ENCODE measurements at regions not wholly inside any gene's neighbourhood (a gene's known extent, or its start where the extent isn't known, plus 50 kb on each side); places are given as distances from the start of the nearest gene placed in this dataset.
"Not testable (repeated sequence)": the region's sequence is repeated elsewhere in the genome, so short reads cannot be mapped to it uniquely, and the experiment has no call there.

DNA sequence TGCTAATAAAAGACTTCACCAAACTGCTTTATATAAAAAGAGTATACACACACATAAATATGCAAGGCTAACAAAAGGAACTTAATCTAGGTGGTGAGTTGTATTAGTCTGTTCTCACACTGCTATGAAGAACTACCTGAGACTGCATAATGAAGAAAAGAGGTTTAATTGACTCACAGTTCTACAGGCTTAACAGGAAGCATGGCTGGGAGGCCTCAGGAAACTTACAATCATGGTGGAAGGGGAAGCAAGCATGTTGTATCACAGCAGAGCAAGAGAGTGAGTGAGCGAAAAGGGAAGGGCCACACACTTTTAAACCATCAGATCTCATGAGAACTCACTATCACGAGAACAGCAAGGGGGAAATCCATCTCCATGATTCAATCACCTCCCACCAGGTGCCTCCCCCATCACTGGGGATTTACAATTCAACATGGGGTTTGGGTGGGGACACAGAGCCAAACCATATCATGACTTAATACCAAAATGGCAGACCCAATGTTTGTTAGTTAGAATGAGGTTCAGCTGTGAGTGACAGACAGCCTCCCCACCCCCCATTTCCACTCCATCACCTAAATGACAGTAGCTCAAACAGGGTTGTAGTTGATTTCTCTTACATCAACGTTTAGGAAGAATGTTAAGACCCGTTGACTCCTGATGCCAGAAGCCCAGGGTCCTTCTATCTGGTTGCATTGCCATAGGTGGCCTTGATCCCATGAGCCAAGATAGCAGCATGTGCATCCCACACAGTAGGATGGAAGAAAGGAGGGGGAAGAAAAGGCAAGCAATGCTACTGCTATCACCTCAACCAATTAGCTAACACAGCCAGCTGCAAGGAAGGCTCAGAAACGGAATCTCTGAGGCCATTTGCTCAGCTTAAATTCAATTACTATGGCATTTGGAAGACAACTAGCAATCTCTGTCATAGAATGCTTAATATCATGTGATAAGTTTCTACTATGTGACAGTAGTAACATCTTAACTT, 77.0 kb downstream of the CCDC71L start:
- FAIRE-seq = no peak

DNA sequence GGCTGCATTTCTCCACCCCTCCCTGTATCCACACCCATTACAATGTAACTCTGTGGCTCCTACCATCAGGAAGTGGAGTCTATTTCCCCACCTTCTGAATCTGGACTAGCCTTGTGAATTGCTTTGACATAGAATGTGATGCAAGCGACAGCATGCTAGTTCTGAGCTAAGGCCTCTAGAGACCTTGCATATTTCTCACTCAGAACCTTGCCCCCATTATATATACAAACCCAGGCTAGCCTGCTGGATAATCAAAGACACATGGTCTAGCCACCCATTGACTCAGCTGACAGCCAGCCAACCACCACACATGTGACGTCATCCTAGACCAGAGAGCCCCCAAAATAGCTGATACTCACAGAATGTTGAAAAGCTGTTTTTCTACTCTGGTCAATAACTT, 77.9 kb downstream of the CCDC71L start:
- FAIRE-seq = no peak

DNA sequence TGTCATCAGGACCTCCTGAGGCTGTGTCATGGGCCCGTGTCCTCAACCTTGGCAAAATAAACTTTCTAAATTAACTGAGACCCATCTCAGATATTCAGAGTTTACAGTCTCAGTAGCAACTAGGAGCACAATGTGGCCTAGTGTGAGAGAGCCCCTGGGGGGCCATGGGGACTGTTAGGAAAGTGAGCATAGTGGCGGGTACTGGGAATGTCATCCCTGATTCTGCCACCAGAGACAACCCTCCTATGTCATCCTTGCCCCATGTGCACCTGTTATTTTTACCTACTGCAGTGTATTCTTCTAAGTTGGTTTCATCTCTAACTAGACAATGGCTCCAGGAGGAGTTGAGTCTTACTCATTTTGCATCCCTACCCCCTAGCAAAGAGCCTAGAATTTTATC, 78.6 kb downstream of the CCDC71L start:
- FAIRE-seq = no peak

DNA sequence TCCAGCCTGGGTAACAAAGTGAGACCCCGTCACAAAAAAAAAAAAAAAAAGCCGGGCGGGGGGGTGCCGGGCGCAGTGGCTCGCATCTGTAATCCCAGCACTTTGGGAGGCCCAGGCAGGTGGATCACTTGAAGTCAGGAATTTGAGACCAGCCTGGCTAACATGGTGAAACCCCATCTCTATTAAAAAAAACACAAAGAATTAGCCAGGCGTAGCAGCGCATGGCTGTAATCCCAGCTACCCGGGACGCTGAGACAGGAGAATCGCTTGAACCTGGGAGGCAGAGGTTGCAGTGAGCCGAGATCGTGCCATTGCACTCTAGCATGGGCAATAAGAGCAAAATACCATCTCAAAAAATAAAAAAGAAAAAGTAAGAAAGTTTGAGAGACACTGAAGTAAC, 81.9 kb downstream of the CCDC71L start:
- not testable (repeated sequence) for FAIRE-seq

DNA sequence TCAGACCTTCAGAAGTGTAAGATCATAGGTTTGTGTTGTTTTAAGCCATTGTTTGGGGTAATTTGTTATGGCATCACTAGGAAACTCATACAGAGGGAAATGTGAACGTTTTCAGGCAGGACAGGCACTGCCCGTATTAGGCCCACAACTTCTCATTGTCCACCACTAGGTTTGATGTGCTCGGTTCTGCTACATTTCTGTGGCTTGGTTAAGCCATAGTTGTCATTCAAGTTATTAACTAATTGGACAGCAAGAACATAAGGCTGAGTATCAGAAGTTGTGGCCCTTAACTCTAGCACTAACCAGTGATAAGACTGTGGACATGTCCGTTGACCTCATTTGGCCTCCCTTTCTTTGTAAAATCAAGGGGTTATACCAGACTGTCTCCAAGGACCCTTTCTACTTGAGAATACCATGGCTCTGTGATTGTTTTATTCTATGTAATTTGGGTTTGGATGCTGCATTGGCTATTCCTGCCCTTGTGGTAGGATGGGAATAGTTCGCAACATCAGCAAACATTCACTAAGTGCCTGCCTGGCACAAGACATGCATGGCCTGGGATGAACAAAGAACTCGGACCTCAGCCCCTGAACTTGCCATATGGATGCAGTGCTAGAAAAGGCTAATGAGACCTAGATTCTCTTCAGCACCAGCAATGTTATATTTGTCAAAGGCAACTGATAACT, 85.7 kb downstream of the CCDC71L start:
- FAIRE-seq = no peak

DNA sequence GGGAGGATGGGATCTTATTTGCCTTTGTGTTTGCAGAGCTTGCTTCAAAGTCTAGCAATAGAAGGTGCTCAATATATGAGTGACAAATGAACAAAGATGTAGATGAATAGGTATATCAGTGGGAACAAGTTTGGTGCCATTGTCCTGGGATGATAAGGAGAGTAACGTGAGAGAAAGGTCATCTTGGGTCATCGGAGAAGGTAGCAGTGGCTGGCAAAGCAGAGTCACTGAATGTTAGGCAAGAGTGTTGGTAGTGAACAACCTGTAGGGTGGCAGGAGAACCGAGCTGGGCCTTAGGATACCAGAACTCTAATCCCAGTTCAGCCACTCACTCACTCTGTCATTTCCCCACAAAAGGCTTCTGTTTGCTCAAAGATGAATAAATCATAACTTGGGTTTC, 87.2 kb downstream of the CCDC71L start:
- no peak for FAIRE-seq

DNA sequence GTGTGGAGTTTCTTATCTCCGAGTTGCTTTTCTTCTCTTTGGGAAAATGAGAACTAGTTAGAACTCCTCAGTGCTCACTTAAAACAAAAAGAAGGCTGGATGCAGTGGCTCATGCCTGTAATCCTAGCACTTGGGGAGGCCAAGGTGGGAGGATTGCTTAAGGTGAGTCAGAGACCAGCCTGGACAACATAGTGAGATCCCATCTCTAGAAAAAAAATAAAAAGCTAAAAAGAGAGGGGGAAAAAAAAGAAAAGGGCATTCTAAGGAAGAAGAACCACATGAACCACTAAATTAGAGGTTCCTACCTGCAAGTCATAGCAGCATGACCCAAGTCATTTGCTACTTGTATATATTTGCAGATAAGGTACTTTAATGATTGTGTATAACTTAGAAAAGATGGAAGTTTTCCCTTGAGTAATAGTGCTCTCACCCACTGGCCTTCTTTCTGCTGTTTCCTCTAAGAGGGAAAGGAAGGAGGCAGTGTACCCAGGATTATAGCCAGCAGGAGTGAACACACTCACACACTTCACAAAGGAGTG, 87.8 kb downstream of the CCDC71L start:
- no peak for FAIRE-seq

DNA sequence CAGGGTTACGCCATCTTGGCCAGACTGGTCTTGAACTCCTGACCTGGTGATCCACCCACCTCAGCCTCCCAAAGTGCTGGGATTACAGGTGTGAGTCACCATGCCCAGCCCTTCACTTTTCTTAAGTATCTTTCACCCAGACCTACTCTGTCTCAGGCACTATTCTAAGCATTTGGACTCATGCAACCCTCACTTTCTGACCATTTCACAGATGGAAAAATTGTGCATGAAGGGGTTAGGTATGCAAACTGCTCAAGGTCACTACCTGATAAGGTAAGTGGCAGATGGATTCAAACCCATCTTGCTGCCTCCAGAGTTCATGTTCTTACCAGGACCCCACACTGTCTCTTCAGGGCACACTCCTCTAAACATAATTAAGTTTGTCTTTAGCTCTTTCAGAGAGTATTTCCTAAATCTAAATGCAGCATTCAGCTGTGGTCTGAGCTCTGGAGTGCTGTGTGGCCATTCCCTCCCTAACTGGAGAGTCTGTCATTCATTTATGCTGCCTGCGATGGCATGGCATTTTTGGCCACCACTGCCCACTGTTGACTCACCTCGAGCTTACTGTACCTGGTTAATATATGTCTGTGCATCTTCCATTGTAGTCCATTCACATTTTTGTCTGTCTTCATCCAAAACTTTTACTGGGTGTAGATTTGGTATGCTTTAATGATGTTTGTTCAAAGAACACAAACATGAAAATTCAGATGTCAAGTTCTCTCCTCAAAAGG, 88.4 kb downstream of the CCDC71L start:
- FAIRE-seq = no peak

DNA sequence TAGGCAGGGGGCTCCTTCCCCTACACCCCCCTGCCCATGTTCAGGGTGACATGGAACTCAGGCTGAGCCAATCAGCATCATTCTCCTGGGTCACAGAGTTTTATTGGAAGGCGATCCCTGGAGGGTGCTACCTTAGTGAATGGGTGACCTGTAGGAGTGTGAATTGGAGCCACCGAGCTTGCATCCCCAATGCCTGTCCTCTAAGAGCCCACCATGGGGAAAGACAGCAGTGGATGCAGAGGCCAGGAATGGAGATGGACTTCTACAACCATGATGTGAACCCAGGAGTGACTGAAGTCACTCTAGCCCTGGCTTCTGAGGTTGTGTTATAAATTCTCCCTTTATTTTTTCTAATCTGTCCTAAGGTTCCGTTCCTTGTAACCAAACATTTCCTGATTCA, 89.4 kb downstream of the CCDC71L start:
- no peak for FAIRE-seq

DNA sequence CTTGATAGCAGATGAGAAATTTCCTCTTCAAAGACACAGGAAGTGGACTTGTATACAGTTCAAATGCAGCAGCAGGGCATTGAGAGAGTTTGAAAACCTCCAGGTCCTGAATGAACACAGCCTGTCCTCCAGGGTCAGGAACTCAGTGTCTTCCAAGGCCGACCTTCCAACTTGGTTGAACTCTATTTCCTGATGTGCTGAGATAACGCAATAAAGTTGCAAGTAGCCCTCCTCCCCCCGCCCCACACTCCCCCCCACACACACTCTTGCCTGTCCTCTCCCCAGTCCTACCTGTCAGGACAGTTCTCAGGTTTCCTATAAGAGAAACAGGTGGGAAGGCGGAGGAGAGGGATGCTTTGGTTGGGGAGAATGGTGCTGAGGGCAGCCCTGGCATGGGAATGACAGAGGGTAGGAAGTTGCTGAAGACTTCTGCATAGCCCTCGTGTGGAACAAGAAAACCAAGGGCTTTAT, 90.0 kb downstream of the CCDC71L start:
- FAIRE-seq = no peak

DNA sequence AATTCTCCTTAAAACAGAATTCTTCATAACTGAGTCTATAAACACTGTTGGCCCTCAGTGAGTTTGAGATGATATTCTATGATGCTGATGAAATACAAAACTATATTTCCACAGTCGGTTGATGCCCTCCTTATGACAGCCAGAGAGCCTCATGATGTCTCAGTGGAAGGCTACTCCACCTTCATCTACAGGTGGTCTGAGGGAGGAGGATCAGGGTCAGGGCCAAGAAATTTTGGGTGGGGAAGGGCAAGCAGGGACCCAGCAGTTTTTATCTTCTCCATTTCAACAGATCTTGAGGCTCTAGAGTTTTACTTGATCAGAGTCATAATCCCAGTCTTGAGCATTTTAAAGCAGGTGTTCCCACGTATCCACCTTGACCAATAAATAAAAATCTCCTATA, 90.8 kb downstream of the CCDC71L start:
- FAIRE-seq = no peak

DNA sequence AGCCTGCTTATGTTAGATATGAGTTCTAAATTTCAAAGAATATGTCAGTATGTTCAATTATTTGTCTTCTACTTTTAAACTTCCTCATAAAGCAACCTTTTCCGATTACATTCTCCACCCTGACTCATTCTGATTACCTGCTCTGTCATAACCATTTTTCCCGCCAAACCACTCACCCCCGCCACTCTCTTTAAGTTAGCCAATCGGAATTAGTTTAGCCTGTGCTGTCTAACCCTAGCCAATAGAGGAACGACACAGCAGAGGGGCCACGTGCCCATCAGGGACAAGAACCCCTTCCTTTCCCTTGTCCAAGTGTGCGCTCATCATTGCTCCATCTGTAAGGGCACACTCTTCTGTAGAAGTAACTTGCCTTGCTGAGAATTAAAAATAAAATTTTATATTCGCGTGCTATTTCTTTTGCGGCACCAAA, 91.4 kb downstream of the CCDC71L start:
- no peak for FAIRE-seq

DNA sequence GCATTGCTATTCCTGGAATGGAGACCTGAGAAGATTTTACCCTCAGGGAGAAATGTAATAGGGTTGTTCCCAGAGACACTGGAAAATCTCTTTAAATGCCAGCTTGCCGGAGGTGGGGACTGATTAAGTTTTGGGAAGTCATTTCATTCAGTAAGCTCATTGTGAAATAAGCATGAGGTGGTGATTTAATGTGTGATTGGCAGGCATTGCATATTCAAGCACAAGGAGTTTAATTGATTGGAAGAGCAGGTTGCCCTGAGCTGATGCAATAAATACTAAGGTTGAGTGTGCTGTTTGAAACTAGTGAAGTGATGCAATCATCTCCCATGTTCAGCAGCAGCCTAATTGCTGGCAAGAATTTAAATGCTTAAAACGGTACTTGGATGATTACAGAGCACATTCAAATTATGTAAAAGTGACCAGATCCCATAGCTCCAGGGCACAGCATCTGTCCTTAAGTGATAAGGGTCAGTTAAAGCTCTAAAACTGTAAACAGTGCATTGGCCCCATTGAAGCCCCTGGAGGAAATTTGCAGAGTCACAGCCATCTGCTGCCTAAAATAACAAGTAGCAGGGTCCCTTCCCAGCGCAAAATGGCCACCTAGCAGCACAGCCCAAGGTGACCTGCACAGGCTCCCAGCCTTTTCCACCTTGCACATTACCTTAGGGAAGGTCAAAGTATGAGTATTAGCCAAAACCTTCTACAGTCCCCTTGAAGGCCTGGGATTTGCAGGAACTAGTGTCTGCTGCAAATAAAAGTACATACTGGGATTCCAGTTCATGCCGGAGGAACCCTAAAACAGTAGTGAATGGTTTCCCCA, 92.1 kb downstream of the CCDC71L start:
- FAIRE-seq = no peak

DNA sequence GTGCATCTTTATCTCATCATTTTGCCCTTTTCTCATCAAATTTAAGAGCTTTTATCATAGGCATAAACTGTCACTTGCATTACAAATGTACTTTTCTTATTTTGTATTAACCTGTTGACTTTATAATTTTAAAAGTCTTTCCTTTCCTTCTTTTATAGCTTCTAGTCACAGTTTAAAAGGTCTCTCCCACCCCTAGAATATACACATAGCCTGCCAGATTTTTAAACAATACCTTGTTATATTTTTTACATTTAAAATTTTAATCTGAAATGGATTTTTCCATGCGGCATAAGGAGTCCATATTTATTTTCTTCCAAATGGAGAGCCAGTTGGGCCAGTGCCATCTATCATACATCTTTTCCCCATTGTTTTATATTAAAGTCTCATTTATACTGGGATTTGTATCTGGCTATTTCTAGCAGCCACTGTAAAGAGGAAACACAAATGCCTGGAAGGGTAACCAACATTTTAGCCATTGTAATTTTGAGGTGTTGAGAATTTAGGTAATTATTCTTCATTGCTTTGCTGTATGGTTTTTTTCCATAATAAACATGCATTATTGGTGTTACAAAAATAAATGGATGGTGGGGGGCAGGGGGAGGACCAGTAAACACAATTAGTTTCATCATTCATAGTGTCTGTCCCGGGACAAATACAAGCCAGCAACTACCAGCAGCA, 92.8 kb downstream of the CCDC71L start:
- FAIRE-seq = no peak

DNA sequence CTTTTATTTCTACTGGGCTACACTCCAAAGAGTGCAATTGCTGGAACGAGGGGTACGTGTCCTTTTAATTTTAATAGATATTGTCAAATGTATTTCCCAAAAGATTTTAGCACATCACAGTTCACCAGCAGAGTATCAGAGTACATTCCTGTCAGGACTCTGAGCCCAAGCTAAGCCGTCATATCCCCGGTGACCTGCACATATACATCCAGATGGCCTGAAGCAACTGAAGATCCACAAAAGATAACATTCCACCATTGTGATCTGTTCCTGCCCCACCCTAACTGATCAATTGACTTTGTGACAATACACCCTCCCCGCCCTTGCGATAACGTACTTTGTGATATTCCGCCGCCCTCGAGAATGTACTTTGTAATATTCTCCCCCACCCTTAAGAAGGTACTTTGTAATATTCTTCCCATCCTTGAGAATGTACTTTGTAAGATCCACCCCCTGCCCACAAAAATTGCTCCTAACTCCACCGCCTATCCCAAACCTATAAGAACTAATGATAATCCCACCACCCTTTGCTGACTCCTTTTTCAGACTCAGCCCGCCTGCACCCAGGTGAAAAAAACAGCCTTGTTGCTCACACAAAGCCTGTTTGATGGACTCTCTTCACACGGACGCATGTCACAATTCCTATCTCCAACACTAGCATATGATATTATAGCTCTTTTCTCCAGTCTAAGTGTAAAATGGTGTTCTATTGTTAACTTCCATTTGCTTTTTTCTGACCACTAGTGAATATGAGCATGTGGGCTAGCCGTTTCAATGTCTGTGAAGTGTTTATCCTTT, 93.6 kb downstream of the CCDC71L start:
- not testable (repeated sequence) for FAIRE-seq

DNA sequence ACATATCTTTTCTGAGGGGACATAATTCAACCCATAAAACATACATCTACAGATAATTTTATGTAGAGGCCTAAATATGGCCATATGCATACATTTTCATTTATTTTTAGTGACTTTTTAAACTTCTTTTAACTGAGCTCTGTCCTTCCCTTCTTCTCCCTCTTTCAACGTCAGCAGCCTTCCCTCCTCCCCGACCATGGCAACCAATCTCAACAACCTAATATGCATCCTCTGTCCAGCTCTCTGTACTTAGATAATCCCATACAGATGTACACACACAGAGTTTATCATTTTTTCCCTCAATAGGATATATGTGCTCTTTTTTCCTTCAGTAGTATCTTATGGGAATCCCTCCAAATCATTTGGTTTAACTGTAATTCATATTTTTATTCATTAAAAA, 94.3 kb downstream of the CCDC71L start:
- FAIRE-seq = no peak

DNA sequence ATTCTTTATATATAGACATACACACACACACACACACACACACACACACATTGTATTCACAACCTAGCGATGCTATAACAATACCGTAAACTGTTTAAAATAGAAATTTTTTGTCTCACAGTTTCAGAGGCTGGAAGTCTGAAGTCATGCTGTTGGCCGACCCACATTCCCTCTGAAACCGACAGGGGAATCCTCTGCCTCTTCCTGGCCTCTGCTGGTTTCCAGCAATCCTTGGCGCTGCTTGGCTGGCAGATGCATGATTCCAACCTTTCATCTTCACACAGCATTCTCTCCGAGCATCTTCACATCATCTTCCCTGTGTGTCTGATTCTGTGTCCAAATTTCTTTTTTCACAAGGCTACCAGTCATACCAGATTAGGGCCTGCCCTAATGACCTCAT, 94.8 kb downstream of the CCDC71L start:
- no peak for FAIRE-seq

DNA sequence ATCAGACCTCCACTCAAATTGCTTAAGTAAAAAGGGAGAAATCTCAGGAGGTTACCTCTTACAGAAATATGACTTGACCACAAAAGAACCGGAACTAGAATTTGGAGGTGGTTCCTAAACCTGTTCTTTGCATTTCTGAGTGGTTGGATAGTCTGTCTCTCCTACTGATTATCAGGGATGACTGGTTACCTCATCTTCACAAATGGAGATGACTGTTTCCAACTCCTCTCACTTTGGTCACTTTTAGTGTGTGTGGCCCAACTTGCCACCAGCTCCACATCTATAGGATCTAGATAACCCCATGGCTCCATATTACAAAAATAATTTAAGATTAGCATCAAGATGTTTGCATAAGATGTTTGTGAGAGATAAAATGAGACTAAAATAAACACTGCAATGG, 95.5 kb downstream of the CCDC71L start:
- no peak for FAIRE-seq

DNA sequence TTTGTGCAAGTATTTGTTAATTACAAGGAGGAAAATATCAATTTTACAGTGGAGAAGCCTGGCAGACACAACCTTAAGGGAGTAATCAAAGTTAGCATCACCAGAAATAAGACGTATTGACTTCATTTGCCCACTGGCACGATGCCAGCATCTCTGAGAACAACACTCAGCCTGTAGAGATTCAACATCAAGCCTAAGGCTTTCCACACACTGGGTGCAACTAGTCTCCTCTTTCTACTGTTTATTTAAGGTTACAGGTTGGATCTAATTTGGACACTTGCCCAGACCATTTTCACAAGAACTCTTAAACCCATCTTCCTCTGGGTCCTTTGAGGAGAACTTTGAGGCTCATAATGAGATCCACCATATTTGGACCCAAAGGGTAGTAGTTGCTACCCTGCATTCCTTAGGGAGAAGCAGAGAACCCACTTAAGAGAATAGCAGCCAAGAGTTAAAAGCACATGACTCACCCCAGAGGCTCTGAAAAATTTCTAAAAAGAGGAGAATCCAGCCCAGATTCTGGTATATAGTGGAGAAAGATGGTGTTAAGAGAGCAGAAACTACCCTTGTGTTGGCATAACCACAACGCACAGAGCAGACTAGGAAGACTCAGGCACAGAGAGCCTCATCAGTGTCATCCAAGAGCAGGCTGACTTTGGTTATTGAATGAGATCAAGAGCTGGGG, 97.3 kb downstream of the CCDC71L start:
- FAIRE-seq = no peak
